GM18858 (cell line): ENCODE measurements at regions not wholly inside any gene's neighbourhood (a gene's known extent, or its start where the extent isn't known, plus 50 kb on each side); places are given as distances from the start of the nearest gene placed in this dataset.
"Not testable (repeated sequence)": the region's sequence is repeated elsewhere in the genome, so short reads cannot be mapped to it uniquely, and the experiment has no call there.

ENCODE experiments used
- ATAC-seq: cut with Tn5 transposase; IDR thresholded peaks from one replicate; pipeline ENCODE4 v1.9.1; 2021; ENCODE audit not compliant: unreplicated experiment

GRCh38 chr12:131587565-131587964 is 123.3 kb upstream of the SFSWAP start:
- ATAC-seq, result no peak

- ATAC-seq, result no peak
Measured at GRCh38 chr12:131589221-131589897, 121.5 kb upstream of the SFSWAP start.

- no peak for ATAC-seq
Measured at GRCh38 chr12:131589966-131590365, 120.9 kb upstream of the SFSWAP start.

DNA sequence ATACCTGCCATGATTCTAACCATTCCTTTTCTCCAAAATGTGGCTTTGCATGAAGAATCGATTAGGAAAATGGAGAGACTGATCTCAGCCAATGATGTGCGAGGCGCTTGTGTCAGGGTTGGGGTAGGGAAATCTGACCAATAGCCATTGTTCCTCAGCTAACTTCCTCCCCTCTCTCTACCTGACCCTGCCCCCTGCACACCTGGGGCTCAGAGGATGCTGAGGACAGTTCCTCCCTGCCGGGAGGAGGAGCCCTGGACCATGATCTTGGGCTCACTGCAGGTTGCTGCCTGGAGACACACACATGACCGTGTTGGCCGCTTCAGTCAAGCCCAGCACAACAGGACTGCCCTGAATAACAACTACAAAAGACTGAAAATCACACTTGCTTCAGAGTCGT is 119.8 kb upstream of the SFSWAP start:
- no peak for ATAC-seq

GRCh38 chr12:131591714-131592709 is 118.9 kb upstream of the SFSWAP start:
- ATAC-seq, result no peak

DNA sequence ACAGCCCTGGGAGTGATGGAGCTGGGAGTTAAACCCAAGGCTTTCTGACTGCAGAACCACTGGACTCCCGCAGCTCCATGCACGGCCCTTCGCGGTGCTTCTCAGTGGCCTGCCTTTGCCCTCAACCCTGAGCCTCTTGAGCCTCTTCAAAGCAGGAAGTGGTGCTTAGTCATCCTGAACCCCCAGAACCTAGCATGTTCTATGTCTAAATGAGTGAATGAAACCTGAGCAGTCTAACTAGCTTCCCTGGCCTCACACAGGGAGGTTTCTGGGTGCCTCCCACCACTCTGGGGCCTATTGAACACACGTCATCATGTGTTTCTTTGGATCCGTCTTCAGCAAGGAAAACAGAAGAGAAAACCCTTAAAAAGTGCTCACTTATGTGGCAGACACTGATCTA is 117.9 kb upstream of the SFSWAP start:
- peak; percentile 98 for ATAC-seq

- ATAC-seq, result no peak
Measured at GRCh38 chr12:131593406-131593805, 117.5 kb upstream of the SFSWAP start.

GRCh38 chr12:131596115-131596514 is 114.8 kb upstream of the SFSWAP start:
- ATAC-seq, result no peak

GRCh38 chr12:131597333-131597732 is 113.6 kb upstream of the SFSWAP start:
- no peak for ATAC-seq

DNA sequence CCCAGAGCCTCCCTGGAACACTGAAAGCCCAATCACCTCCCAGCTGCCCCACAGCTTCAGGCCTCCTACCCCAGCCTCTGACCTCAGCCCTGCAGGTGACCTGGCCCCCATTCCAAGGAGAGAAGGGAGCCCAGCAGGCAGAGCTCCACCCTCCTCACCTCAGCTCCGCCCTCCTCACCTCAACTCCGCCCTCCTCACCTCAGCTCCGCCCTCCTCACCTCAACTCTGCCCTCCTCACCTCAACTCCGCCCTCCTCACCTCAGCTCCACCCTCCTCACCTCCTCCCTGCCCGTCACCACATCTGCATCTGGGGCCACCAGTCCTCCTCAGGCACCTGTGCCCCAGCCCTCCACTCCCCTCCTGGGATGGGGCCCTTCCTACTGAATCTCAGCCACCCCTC is 112.2 kb upstream of the SFSWAP start:
- no peak for ATAC-seq

GRCh38 chr12:131599190-131600159 is 111.4 kb upstream of the SFSWAP start:
- ATAC-seq, result no peak

DNA sequence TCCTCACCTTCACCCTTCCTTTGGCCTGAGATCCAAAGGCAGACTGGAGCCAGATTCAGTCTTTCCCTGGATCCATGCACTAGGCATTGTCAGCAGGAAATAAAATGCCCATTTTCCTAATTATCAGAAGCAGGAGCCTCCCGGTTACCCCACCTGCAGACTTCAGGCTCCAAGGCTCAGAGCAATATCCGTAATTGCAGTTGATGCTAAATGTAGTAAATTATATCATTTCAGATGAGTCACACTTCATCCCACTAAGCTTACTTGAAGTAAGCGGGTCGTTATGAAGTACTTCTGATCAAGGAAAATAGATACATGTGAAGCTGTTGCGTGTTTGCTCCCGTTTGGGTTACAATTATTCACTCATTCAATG is 110.7 kb upstream of the SFSWAP start:
- ATAC-seq, result no peak

DNA sequence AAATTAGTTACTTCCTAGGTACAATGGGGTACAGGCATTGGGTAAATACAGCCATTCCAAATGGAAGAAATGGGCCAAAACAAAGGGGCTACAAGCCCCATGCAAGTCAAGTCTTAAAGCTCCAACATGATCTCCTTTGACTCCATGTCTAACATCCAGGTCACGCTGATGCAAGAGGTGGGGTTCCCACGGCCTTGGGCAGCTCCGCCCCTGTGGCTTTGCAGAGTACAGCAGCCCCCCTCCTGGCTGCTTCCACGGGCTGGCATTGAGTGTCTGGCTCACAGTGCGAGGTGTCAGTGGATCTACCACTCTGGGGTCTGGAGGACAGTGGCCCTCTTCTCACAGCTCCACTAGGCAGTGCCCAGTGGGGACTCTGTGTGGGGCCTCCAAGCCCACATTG is 109.4 kb upstream of the SFSWAP start:
- ATAC-seq, result not testable (repeated sequence)

DNA sequence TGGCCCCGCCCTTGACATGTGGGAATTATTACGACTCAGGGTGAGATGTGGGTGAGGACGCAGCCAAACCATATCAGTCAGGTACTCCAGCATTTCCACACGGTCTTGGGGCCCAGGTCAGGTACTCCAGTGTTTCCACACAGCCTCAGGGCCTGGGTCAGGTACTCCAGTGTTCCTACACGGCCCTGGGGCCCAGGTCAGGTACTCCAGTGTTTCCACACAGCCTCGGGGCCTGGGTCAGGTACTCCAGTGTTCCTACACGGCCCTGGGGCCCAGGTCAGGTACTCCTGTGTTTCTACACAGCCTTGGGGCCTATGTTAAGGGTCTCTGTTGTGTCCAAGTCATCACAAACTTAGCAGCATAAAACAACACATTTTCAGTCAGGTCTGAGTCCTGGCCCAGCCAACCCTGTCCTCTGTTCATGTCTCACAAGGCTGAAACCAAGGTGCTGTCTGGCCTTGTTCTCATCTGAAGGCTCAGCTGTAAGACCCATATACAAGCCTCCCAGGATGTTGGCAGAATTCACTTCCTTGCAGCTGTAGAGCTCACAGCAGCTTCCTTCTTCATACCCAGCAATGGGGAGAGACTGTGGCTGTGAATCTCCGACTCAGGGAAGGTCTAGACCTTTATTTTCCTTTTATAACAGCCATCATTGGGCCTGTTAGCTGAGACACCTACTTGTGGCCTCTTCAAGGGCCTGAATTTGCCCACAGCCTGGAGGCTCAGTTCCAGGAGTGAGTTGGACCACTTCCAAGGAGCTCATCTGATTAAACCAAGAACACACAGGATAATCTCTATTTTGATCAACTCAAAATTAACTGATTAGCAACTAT is 107.6 kb upstream of the SFSWAP start:
- ATAC-seq, result no peak

GRCh38 chr12:131603939-131604795 is 106.7 kb upstream of the SFSWAP start:
- ATAC-seq, result no peak

- no peak for ATAC-seq
Measured at GRCh38 chr12:131604859-131605258, 106.0 kb upstream of the SFSWAP start.

GRCh38 chr12:131605304-131605829 is 105.5 kb upstream of the SFSWAP start:
- ATAC-seq, result no peak

GRCh38 chr12:131606218-131606901 is 104.5 kb upstream of the SFSWAP start:
- no peak for ATAC-seq
